ENCODE measurements at regions not wholly inside any gene's neighbourhood (a gene's known extent, or its start where the extent isn't known, plus 50 kb on each side); places are given as distances from the start of the nearest gene placed in this dataset.

- ATAC-seq: no peak
- H3K27me3 ChIP-seq (ENCODE audit: control insufficient read depth in 1 of 2, insufficient read depth in 2 of 2, low read length in 2 of 2): no peaks in the 10 kb centered on the region
- H3K27ac ChIP-seq (ENCODE audit: extremely low read length, insufficient read depth, low read length): no peak overlapping the region
- H2AFZ ChIP-seq (ENCODE audit: low read length): no peak overlapping the region
- intact Hi-C loops (cut with micrococcal nuclease; ENCODE audit: unreplicated experiment) (no loop called here), in situ Hi-C loops (cut with HindIII; ENCODE audit: extremely low pct_ligation_motif_present, low pct_unique_long_range_greater_than_20kb) (no loop called here)
- no peaks in the 10 kb centered on the region for H3K36me3 ChIP-seq (replicated peaks in 1 of 2; ENCODE audit: control insufficient read depth in 1 of 2, insufficient read depth in 2 of 2, low read length in 2 of 2)
- peaks cover 12% of the 10 kb centered on the region for H3K4me1 ChIP-seq (ENCODE audit: insufficient read depth, low read length)
- FAIRE-seq: no peak
- no TSS peak for BruUV-seq (replicated peaks)
- WGBS (ENCODE audit: low lambda C conversion rate): 67% methylated on average over 3 of the region's 3 CpGs
- no peak for DNase-seq (ENCODE audit: low spot score)
- ChIA-PET CTCF (ENCODE audit: low intra/inter-chr PET ratio, low total read pairs) (no interaction called here), POLR2A (no interaction called here)
- H3K9me3 ChIP-seq (ENCODE audit: low read length): no peaks in the 10 kb centered on the region
- no peaks in the 10 kb centered on the region for H3K79me2 ChIP-seq (ENCODE audit: insufficient read depth, low read length)
- H4K20me1 ChIP-seq (ENCODE audit: insufficient read depth, low read length): no peaks in the 10 kb centered on the region
- no peak overlapping the region for H3K4me3 ChIP-seq (replicated peaks in 1 of 3; ENCODE audit: insufficient read depth in 1 of 3, low read depth in 2 of 3, low read length in 3 of 3)
- H3K4me2 ChIP-seq (ENCODE audit: low read depth, low read length): no peak overlapping the region
- H3K9ac ChIP-seq (ENCODE audit: insufficient read depth, low read depth, low read length): no peak overlapping the region
- TF ChIP-seq DR1 (CRISPR knock-in tag; IDR thresholded peaks at IDR 0.05): no peak
- TF ChIP-seq ZNF501 (CRISPR knock-in tag; IDR thresholded peaks at IDR 0.05): no peak
- TF ChIP-seq SIX1 (CRISPR knock-in tag; IDR thresholded peaks at IDR 0.05; ENCODE audit: borderline replicate concordance): no peak
- TF ChIP-seq ZNF570 (CRISPR knock-in tag; IDR thresholded peaks at IDR 0.05; ENCODE audit: borderline replicate concordance): no peak
- TF ChIP-seq ATF1 (CRISPR knock-in tag; IDR thresholded peaks at IDR 0.05): no peak
- TF ChIP-seq RERE (CRISPR knock-in tag; IDR thresholded peaks at IDR 0.05; ENCODE audit: low read depth): no peak
- TF ChIP-seq ZNF562 (CRISPR knock-in tag; IDR thresholded peaks at IDR 0.05; ENCODE audit: borderline replicate concordance): no peak
- TF ChIP-seq BORCS8-MEF2B (CRISPR knock-in tag; IDR thresholded peaks at IDR 0.05): no peak
- TF ChIP-seq ZNF850 (CRISPR knock-in tag; conservative IDR thresholded peaks at IDR 0.05): no peak
- no peak for TF ChIP-seq ZBTB44 (CRISPR knock-in tag; IDR thresholded peaks at IDR 0.05)
- no peak for TF ChIP-seq ZNF205 (CRISPR knock-in tag; IDR thresholded peaks at IDR 0.05)
- TF ChIP-seq HNRNPUL1 (IDR thresholded peaks at IDR 0.05; ENCODE audit: low read depth, low read length): no peak
- no peak for TF ChIP-seq ZNF83 (CRISPR knock-in tag; IDR thresholded peaks at IDR 0.05; ENCODE audit: borderline replicate concordance)
- TF ChIP-seq WIZ (CRISPR knock-in tag; IDR thresholded peaks at IDR 0.05): no peak
- no peak for TF ChIP-seq NR0B2 (CRISPR knock-in tag; IDR thresholded peaks at IDR 0.05)
These were observed 325.6 kb upstream of the RASGRP1 start for GRCh38 chr15:38890194-38890593.
